ENCODE measurements at regions not wholly inside any gene's neighbourhood (a gene's known extent, or its start where the extent isn't known, plus 50 kb on each side); places are given as distances from the start of the nearest gene placed in this dataset.

- no peaks in the 10 kb centered on the region for H3K36me3 ChIP-seq (ENCODE audit: insufficient read depth, insufficient read length, low read length)
- TF ChIP-seq SUZ12 (IDR thresholded peaks at IDR 0.05; ENCODE audit: extremely low read depth, insufficient read depth, insufficient read length) (no peak), YY1 (IDR thresholded peaks at IDR 0.05; ENCODE audit: insufficient read depth, insufficient read length) (no peak), ZNF274 (IDR thresholded peaks at IDR 0.05; ENCODE audit: low read depth, low read length) (no peak)
- DNase-seq (ENCODE audit: low read depth, low spot score) = no peak
- H3K27me3 ChIP-seq (ENCODE audit: insufficient read depth, insufficient read length) = no peaks in the 10 kb centered on the region
- H3K4me1 ChIP-seq (ENCODE audit: insufficient read depth, insufficient read length) = no peaks in the 10 kb centered on the region
- H3K4me3 ChIP-seq (ENCODE audit: insufficient read length, low read depth) = no peak overlapping the region
- H3K9me3 ChIP-seq (ENCODE audit: insufficient read depth, low read length) = no peaks in the 10 kb centered on the region
- no peak overlapping the region for H3K9ac ChIP-seq (ENCODE audit: insufficient read length, low read depth)
Measured at GRCh38 chr6:92635553-92636153, 783.7 kb downstream of the EPHA7 start.

- Histone ChIP-seq H3K27me3 (ENCODE audit: insufficient read depth, insufficient read length) (no peaks in the 10 kb centered on the region), H3K9ac (ENCODE audit: insufficient read length, low read depth) (no peak overlapping the region), H3K36me3 (ENCODE audit: insufficient read depth, insufficient read length, low read length) (no peaks in the 10 kb centered on the region), H3K9me3 (ENCODE audit: insufficient read depth, low read length) (no peaks in the 10 kb centered on the region), H3K4me3 (ENCODE audit: insufficient read length, low read depth) (no peak overlapping the region), H3K4me1 (ENCODE audit: insufficient read depth, insufficient read length) (no peaks in the 10 kb centered on the region)
- DNase-seq (ENCODE audit: low read depth, low spot score) = no peak
- TF ChIP-seq SUZ12 (IDR thresholded peaks at IDR 0.05; ENCODE audit: extremely low read depth, insufficient read depth, insufficient read length) = no peak
Measured at GRCh38 chr6:92634561-92634960, 784.8 kb downstream of the EPHA7 start.

GRCh38 chr6:92623431-92623830, 795.9 kb downstream of the EPHA7 start:
- no peak for DNase-seq (ENCODE audit: low read depth, low spot score)
- TF ChIP-seq ZNF274 (IDR thresholded peaks at IDR 0.05; ENCODE audit: low read depth, low read length) (no peak), SUZ12 (IDR thresholded peaks at IDR 0.05; ENCODE audit: extremely low read depth, insufficient read depth, insufficient read length) (no peak), YY1 (IDR thresholded peaks at IDR 0.05; ENCODE audit: insufficient read depth, insufficient read length) (no peak)
- no peaks in the 10 kb centered on the region for H3K9me3 ChIP-seq (ENCODE audit: insufficient read depth, low read length)
- no peak overlapping the region for H3K4me3 ChIP-seq (ENCODE audit: insufficient read length, low read depth)
- no peaks in the 10 kb centered on the region for H3K4me1 ChIP-seq (ENCODE audit: insufficient read depth, insufficient read length)
- no peaks in the 10 kb centered on the region for H3K27me3 ChIP-seq (ENCODE audit: insufficient read depth, insufficient read length)
- no peak overlapping the region for H3K9ac ChIP-seq (ENCODE audit: insufficient read length, low read depth)
- H3K36me3 ChIP-seq (ENCODE audit: insufficient read depth, insufficient read length, low read length) = no peaks in the 10 kb centered on the region

- Histone ChIP-seq H3K9me3 (ENCODE audit: insufficient read depth, low read length) (no peaks in the 10 kb centered on the region), H3K4me1 (ENCODE audit: insufficient read depth, insufficient read length) (no peaks in the 10 kb centered on the region), H3K9ac (ENCODE audit: insufficient read length, low read depth) (no peak overlapping the region), H3K4me3 (ENCODE audit: insufficient read length, low read depth) (no peak overlapping the region), H3K36me3 (ENCODE audit: insufficient read depth, insufficient read length, low read length) (no peaks in the 10 kb centered on the region), H3K27me3 (ENCODE audit: insufficient read depth, insufficient read length) (no peaks in the 10 kb centered on the region)
- DNase-seq (ENCODE audit: low read depth, low spot score) = no peak
- TF ChIP-seq YY1 (IDR thresholded peaks at IDR 0.05; ENCODE audit: insufficient read depth, insufficient read length) (no peak), ZNF274 (IDR thresholded peaks at IDR 0.05; ENCODE audit: low read depth, low read length) (no peak), SUZ12 (IDR thresholded peaks at IDR 0.05; ENCODE audit: extremely low read depth, insufficient read depth, insufficient read length) (no peak)
Measured at GRCh38 chr6:92617721-92618120, 801.6 kb downstream of the EPHA7 start.

GRCh38 chr6:92608751-92609150, 810.6 kb downstream of the EPHA7 start:
- no peaks in the 10 kb centered on the region for H3K27me3 ChIP-seq (ENCODE audit: insufficient read depth, insufficient read length)
- H3K4me1 ChIP-seq (ENCODE audit: insufficient read depth, insufficient read length) = no peaks in the 10 kb centered on the region
- no peaks in the 10 kb centered on the region for H3K36me3 ChIP-seq (ENCODE audit: insufficient read depth, insufficient read length, low read length)
- TF ChIP-seq YY1 (IDR thresholded peaks at IDR 0.05; ENCODE audit: insufficient read depth, insufficient read length) = no peak
- no peak for TF ChIP-seq ZNF274 (IDR thresholded peaks at IDR 0.05; ENCODE audit: low read depth, low read length)
- TF ChIP-seq SUZ12 (IDR thresholded peaks at IDR 0.05; ENCODE audit: extremely low read depth, insufficient read depth, insufficient read length) = no peak
- H3K9me3 ChIP-seq (ENCODE audit: insufficient read depth, low read length) = no peaks in the 10 kb centered on the region
- H3K9ac ChIP-seq (ENCODE audit: insufficient read length, low read depth) = no peak overlapping the region
- H3K4me3 ChIP-seq (ENCODE audit: insufficient read length, low read depth) = no peak overlapping the region
- DNase-seq (ENCODE audit: low read depth, low spot score) = no peak

- Histone ChIP-seq H3K36me3 (ENCODE audit: insufficient read depth, insufficient read length, low read length) (no peaks in the 10 kb centered on the region), H3K4me1 (ENCODE audit: insufficient read depth, insufficient read length) (no peaks in the 10 kb centered on the region), H3K9me3 (ENCODE audit: insufficient read depth, low read length) (no peaks in the 10 kb centered on the region), H3K4me3 (ENCODE audit: insufficient read length, low read depth) (no peak overlapping the region), H3K9ac (ENCODE audit: insufficient read length, low read depth) (no peak overlapping the region), H3K27me3 (ENCODE audit: insufficient read depth, insufficient read length) (no peaks in the 10 kb centered on the region)
- no peak for DNase-seq (ENCODE audit: low read depth, low spot score)
- TF ChIP-seq YY1 (IDR thresholded peaks at IDR 0.05; ENCODE audit: insufficient read depth, insufficient read length) (no peak), ZNF274 (IDR thresholded peaks at IDR 0.05; ENCODE audit: low read depth, low read length) (no peak), SUZ12 (IDR thresholded peaks at IDR 0.05; ENCODE audit: extremely low read depth, insufficient read depth, insufficient read length) (no peak)
Measured at GRCh38 chr6:92593201-92593600, 826.2 kb downstream of the EPHA7 start.

GRCh38 chr6:92589996-92590395, 829.4 kb downstream of the EPHA7 start:
- H3K9ac ChIP-seq (ENCODE audit: insufficient read length, low read depth) = no peak overlapping the region
- H3K9me3 ChIP-seq (ENCODE audit: insufficient read depth, low read length) = no peaks in the 10 kb centered on the region
- no peak for DNase-seq (ENCODE audit: low read depth, low spot score)
- no peaks in the 10 kb centered on the region for H3K36me3 ChIP-seq (ENCODE audit: insufficient read depth, insufficient read length, low read length)
- no peaks in the 10 kb centered on the region for H3K27me3 ChIP-seq (ENCODE audit: insufficient read depth, insufficient read length)
- TF ChIP-seq SUZ12 (IDR thresholded peaks at IDR 0.05; ENCODE audit: extremely low read depth, insufficient read depth, insufficient read length) (no peak), ZNF274 (IDR thresholded peaks at IDR 0.05; ENCODE audit: low read depth, low read length) (no peak), YY1 (IDR thresholded peaks at IDR 0.05; ENCODE audit: insufficient read depth, insufficient read length) (no peak)
- H3K4me1 ChIP-seq (ENCODE audit: insufficient read depth, insufficient read length) = no peaks in the 10 kb centered on the region
- H3K4me3 ChIP-seq (ENCODE audit: insufficient read length, low read depth) = no peak overlapping the region
